ENCODE measurements at regions not wholly inside any gene's neighbourhood (a gene's known extent, or its start where the extent isn't known, plus 50 kb on each side); places are given as distances from the start of the nearest gene placed in this dataset.
A peak's percentile ranks its signal among the peaks of the same experiment; 100 is the strongest.

DNA sequence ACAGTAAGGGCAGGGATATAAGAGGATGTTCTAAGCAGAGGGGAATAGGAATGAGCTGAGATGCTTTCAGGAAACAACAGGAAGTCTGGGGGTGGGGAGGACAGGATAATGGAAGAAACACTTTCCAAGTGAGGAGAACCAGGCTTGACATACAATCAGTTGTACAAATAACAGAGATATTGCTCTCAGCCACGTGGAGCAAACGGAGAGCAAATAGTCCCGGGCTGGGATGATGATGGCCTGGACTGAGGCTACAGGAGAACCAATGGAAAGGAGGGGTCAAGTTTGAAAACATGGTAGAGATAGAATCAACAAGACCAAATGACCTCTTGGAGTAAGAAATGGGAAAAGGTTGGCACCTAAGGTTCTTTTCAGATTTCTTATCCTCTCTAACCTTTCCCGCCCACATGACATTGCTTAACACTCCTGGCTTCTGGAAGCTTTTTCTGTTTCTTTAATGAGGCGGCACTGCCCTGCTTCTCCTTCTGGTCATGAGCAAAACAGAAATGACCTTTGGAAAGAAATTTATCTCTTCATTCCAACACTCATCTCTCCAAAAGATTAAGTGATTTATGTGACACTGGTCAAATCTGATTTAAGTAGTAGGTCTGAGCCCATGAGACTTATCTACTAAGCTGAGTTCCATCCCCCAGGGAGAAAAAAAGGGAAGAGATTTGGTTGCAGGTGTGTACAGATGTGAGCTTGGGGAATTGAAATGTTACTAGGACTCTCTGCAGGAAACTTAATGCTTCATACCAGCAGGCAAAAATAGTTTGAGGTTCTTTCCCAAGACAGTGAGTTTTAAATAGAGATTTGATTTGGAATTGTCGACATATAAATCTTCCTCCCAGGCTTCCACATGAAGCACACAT is 442.9 kb upstream of the HNRNPA3 start:
- Histone ChIP-seq H3K36me3 (ENCODE audit: control insufficient read depth in 2 of 2, insufficient read depth in 1 of 2, low read length in 2 of 2) (no peaks in the 10 kb centered on the region), H3K9me3 (ENCODE audit: control insufficient read depth, insufficient read depth, low read depth, low read length) (no peaks in the 10 kb centered on the region), H3K4me3 (ENCODE audit: low read depth, low read length) (no peak overlapping the region), H3K27ac (ENCODE audit: extremely low read depth, low read depth, low read length) (no peak overlapping the region), H3K4me1 (ENCODE audit: control insufficient read depth, insufficient read depth, low read length) (peaks cover under 1% of the 10 kb centered on the region; the same call in 1 of the 2 replicates)
- ChIA-PET POLR2A (no interaction called here), CTCF (interaction anchor here (0.8 kb wide), 2 partner anchors 118 to 1519 kb away, joined by 3 to 4 read pairs; no protein-coding TSS in a partner anchor)
- TF ChIP-seq ZNF221 (tag by site-specific recombination; IDR thresholded peaks at IDR 0.05; ENCODE audit: borderline replicate concordance) (no peak), ZNF266 (tag by site-specific recombination; IDR thresholded peaks at IDR 0.05; ENCODE audit: low read depth) (no peak), ZXDB (tag by site-specific recombination; IDR thresholded peaks at IDR 0.05) (no peak), KLF8 (tag by site-specific recombination; IDR thresholded peaks at IDR 0.05) (no peak), ZNF341 (tag by site-specific recombination; IDR thresholded peaks at IDR 0.05; ENCODE audit: low read depth) (no peak), ZNF239 (tag by site-specific recombination; IDR thresholded peaks at IDR 0.05) (no peak), ZNF843 (tag by site-specific recombination; IDR thresholded peaks at IDR 0.05) (no peak), ZNF366 (tag by site-specific recombination; conservative IDR thresholded peaks at IDR 0.05) (no peak), ZNF416 (tag by site-specific recombination; IDR thresholded peaks at IDR 0.05) (no peak)

DNA sequence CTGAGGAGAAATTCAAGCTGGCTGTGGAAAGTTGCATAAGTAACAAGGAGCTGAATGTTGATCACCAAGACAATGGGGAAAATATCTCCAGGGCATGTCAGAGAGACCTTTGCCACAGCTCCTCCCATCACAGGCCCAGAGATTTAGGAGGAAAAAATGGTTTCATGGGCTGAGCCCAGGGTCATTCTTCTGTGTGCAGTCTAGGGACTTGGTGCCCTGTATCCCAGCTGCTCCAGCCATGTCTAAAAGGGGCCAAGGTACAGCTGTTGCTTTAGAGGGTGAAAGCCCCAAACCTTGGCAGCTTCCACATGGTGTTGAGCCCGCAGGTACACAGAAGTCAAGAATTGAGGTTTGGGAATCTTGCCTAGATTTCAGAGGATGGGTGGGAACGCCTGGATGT is 439.8 kb upstream of the HNRNPA3 start:
- H3K27ac ChIP-seq (ENCODE audit: extremely low read depth, low read depth, low read length): no peak overlapping the region
- POLR2A ChIA-PET: no interaction called here
- peaks cover 5% of the 10 kb centered on the region; the same call in 1 of the 2 replicates for H3K4me1 ChIP-seq (ENCODE audit: control insufficient read depth, insufficient read depth, low read length)
- H3K9me3 ChIP-seq (ENCODE audit: control insufficient read depth, insufficient read depth, low read depth, low read length): no peaks in the 10 kb centered on the region
- no peaks in the 10 kb centered on the region for H3K36me3 ChIP-seq (ENCODE audit: control insufficient read depth in 2 of 2, insufficient read depth in 1 of 2, low read length in 2 of 2)
- TF ChIP-seq ZNF155 (tag by site-specific recombination; IDR thresholded peaks at IDR 0.05) (no peak), ZNF239 (tag by site-specific recombination; IDR thresholded peaks at IDR 0.05) (no peak), SETDB1 (IDR thresholded peaks at IDR 0.05; ENCODE audit: insufficient read length, low read length) (peak; percentile 56), TRIM28 (IDR thresholded peaks at IDR 0.05; ENCODE audit: borderline replicate concordance, low read length) (peak; percentile 54; the same call in 1 of the 2 replicates), KLF10 (tag by site-specific recombination; IDR thresholded peaks at IDR 0.05) (no peak), ZNF585B (tag by site-specific recombination; IDR thresholded peaks at IDR 0.05) (peak; percentile 81)
- H3K4me3 ChIP-seq (ENCODE audit: low read depth, low read length): no peak overlapping the region
- CTCF ChIA-PET: no interaction called here

DNA sequence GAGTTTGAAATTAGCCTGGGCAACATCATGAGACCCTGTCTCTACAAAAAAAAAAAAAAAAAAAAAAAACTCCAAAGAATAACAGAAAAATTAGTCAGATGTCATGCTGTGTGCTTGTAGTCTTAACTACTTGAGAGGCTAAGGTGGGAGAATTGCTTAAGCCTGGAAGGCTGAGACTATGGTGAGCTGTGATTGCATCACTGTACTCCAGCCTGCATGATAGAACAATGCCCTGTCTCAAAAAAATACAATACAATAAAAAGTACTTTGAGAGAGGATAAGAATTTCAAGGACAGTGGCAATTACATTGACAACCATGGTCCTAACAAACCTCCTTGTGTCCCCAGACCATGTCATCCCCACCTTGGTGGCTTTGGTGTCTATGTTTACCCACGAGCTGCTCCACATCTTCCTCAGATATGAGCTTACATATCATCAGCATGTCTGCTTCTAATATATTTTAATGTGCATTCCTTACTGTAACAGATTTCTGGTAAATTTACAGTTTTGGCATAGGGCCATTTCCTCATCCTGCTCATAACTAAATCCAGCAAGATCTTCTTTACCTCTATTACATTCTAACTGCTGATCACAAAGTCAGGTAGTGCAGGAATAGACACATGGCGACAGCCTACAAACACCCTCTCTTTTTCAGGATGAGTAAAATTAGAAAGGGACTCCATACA is 437.7 kb upstream of the HNRNPA3 start:
- CTCF ChIA-PET: interaction anchor here (0.7 kb wide), 1 partner anchor 118 kb away, joined by 3 read pairs; no protein-coding TSS in a partner anchor
- H3K4me3 ChIP-seq (ENCODE audit: low read depth, low read length): no peak overlapping the region
- H3K4me1 ChIP-seq (ENCODE audit: control insufficient read depth, insufficient read depth, low read length): peaks cover 5% of the 10 kb centered on the region; the same call in 1 of the 2 replicates
- POLR2A ChIA-PET: no interaction called here
- no peaks in the 10 kb centered on the region for H3K36me3 ChIP-seq (ENCODE audit: control insufficient read depth in 2 of 2, insufficient read depth in 1 of 2, low read length in 2 of 2)
- H3K27ac ChIP-seq (ENCODE audit: extremely low read depth, low read depth, low read length): no peak overlapping the region
- no peaks in the 10 kb centered on the region for H3K9me3 ChIP-seq (ENCODE audit: control insufficient read depth, insufficient read depth, low read depth, low read length)
- TF ChIP-seq OVOL3 (tag by site-specific recombination; IDR thresholded peaks at IDR 0.05) (no peak), ZNF416 (tag by site-specific recombination; IDR thresholded peaks at IDR 0.05) (no peak), GLI2 (tag by site-specific recombination; IDR thresholded peaks at IDR 0.05; ENCODE audit: borderline replicate concordance, low read depth) (no peak), ZNF184 (tag by site-specific recombination; IDR thresholded peaks at IDR 0.05) (no peak), ZNF354C (tag by site-specific recombination; IDR thresholded peaks at IDR 0.05; ENCODE audit: borderline replicate concordance, low read depth) (no peak)
- TF ChIP-seq, protein P1, sequence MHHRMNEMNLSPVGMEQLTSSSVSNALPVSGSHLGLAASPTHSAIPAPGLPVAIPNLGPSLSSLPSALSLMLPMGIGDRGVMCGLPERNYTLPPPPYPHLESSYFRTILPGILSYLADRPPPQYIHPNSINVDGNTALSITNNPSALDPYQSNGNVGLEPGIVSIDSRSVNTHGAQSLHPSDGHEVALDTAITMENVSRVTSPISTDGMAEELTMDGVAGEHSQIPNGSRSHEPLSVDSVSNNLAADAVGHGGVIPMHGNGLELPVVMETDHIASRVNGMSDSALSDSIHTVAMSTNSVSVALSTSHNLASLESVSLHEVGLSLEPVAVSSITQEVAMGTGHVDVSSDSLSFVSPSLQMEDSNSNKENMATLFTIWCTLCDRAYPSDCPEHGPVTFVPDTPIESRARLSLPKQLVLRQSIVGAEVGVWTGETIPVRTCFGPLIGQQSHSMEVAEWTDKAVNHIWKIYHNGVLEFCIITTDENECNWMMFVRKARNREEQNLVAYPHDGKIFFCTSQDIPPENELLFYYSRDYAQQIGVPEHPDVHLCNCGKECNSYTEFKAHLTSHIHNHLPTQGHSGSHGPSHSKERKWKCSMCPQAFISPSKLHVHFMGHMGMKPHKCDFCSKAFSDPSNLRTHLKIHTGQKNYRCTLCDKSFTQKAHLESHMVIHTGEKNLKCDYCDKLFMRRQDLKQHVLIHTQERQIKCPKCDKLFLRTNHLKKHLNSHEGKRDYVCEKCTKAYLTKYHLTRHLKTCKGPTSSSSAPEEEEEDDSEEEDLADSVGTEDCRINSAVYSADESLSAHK (tag by site-specific recombination; IDR thresholded peaks at IDR 0.05): no peak
- TF ChIP-seq, protein P2, sequence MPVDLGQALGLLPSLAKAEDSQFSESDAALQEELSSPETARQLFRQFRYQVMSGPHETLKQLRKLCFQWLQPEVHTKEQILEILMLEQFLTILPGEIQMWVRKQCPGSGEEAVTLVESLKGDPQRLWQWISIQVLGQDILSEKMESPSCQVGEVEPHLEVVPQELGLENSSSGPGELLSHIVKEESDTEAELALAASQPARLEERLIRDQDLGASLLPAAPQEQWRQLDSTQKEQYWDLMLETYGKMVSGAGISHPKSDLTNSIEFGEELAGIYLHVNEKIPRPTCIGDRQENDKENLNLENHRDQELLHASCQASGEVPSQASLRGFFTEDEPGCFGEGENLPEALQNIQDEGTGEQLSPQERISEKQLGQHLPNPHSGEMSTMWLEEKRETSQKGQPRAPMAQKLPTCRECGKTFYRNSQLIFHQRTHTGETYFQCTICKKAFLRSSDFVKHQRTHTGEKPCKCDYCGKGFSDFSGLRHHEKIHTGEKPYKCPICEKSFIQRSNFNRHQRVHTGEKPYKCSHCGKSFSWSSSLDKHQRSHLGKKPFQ (tag by site-specific recombination; IDR thresholded peaks at IDR 0.05): no peak
- TF ChIP-seq, protein P3, sequence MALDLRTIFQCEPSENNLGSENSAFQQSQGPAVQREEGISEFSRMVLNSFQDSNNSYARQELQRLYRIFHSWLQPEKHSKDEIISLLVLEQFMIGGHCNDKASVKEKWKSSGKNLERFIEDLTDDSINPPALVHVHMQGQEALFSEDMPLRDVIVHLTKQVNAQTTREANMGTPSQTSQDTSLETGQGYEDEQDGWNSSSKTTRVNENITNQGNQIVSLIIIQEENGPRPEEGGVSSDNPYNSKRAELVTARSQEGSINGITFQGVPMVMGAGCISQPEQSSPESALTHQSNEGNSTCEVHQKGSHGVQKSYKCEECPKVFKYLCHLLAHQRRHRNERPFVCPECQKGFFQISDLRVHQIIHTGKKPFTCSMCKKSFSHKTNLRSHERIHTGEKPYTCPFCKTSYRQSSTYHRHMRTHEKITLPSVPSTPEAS (tag by site-specific recombination; IDR thresholded peaks at IDR 0.05): no peak
